ENCODE measurements at regions not wholly inside any gene's neighbourhood (a gene's known extent, or its start where the extent isn't known, plus 50 kb on each side); places are given as distances from the start of the nearest gene placed in this dataset.
"Not testable (repeated sequence)": the region's sequence is repeated elsewhere in the genome, so short reads cannot be mapped to it uniquely, and the experiment has no call there.

GRCh38 chr20:47985092-47985850, 200.0 kb upstream of the SULF2 start:
- Histone ChIP-seq H3K4me3 (ENCODE audit: extremely low read depth, insufficient read depth, low read length, poor library complexity, severe bottlenecking) (no peak overlapping the region), H3K4me1 (ENCODE audit: control insufficient read depth, insufficient read depth, low read length, poor library complexity, severe bottlenecking) (peaks cover 18% of the 10 kb centered on the region), H3K9me3 (ENCODE audit: control insufficient read depth, low read length) (no peaks in the 10 kb centered on the region), H3K36me3 (ENCODE audit: control insufficient read depth, insufficient read depth, low read length) (no peaks in the 10 kb centered on the region), H3K27ac (ENCODE audit: low read depth, low read length, severe bottlenecking) (peak overlapping the region; percentile 57)
- 77 to 87% methylated on average over 4 of the region's 7 CpGs for WGBS, 2 experiments (ENCODE audit: insufficient coverage in 2 of 2)

GRCh38 chr20:47984437-47984836, 199.2 kb upstream of the SULF2 start:
- Histone ChIP-seq H3K27ac (ENCODE audit: low read depth, low read length, severe bottlenecking) (no peak overlapping the region), H3K9me3 (ENCODE audit: control insufficient read depth, low read length) (no peaks in the 10 kb centered on the region), H3K4me1 (ENCODE audit: control insufficient read depth, insufficient read depth, low read length, poor library complexity, severe bottlenecking) (peaks cover 18% of the 10 kb centered on the region), H3K4me3 (ENCODE audit: extremely low read depth, insufficient read depth, low read length, poor library complexity, severe bottlenecking) (no peak overlapping the region), H3K36me3 (ENCODE audit: control insufficient read depth, insufficient read depth, low read length) (no peaks in the 10 kb centered on the region)
- 94 to 99% methylated on average over 5 to 6 of the region's 6 CpGs for WGBS, 2 experiments (ENCODE audit: insufficient coverage in 2 of 2)

GRCh38 chr20:47983642-47984041, 198.4 kb upstream of the SULF2 start:
- 62 to 87% methylated on average over 3 of the region's 8 CpGs for WGBS, 2 experiments (ENCODE audit: insufficient coverage in 2 of 2)
- not testable (repeated sequence) for H3K9me3 ChIP-seq (ENCODE audit: control insufficient read depth, low read length); H3K27ac ChIP-seq (ENCODE audit: low read depth, low read length, severe bottlenecking); H3K36me3 ChIP-seq (ENCODE audit: control insufficient read depth, insufficient read depth, low read length); H3K4me3 ChIP-seq (ENCODE audit: extremely low read depth, insufficient read depth, low read length, poor library complexity, severe bottlenecking)
- peaks cover 18% of the 10 kb centered on the region for H3K4me1 ChIP-seq (ENCODE audit: control insufficient read depth, insufficient read depth, low read length, poor library complexity, severe bottlenecking)

DNA sequence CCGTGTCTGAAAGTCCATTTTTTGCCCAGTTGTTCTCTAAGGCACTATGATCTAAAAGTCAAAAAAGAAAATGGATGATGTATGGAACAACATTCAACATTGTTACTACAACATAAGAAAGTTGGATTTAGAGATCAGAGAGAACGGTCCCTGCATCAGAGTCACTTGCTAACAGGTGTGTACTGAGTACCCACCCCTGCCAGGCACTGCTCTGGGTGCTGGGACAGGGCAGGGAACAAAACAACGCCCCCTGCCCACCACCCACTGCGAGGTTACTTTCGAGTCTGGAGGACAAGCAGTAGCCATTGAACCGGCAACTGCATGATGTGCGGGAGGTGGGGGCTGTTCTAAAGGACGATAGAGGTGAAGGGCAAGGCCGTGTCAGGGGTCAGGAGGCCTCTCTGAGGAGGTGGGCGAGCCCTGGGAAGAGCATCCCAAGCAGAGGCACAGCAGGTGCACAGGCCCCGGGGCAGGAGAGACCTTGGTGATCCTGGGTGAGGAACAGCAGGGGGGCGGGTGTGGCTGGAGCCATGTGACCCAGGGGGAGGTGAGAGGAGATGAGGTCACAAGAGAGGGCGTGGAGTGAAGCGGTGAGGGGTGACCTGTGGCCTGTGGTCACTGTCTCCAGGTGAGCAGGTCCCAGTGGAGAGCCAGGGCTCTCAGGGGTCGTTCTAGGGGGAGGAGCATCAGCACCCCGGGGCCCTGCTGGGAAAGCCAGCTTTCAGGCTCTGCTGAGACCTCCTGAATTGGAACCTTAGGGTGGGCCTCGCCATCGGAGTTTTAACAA, 197.5 kb upstream of the SULF2 start:
- H3K4me3 ChIP-seq (ENCODE audit: extremely low read depth, insufficient read depth, low read length, poor library complexity, severe bottlenecking), result no peak overlapping the region
- no peaks in the 10 kb centered on the region for H3K36me3 ChIP-seq (ENCODE audit: control insufficient read depth, insufficient read depth, low read length)
- WGBS, 2 experiments (ENCODE audit: insufficient coverage in 2 of 2), result 91 to 98% methylated on average over 16 to 17 of the region's 18 CpGs
- H3K4me1 ChIP-seq (ENCODE audit: control insufficient read depth, insufficient read depth, low read length, poor library complexity, severe bottlenecking), result peaks cover 18% of the 10 kb centered on the region
- no peak overlapping the region for H3K27ac ChIP-seq (ENCODE audit: low read depth, low read length, severe bottlenecking)
- H3K9me3 ChIP-seq (ENCODE audit: control insufficient read depth, low read length), result no peaks in the 10 kb centered on the region

- no peaks in the 10 kb centered on the region for H3K36me3 ChIP-seq (ENCODE audit: control insufficient read depth, insufficient read depth, low read length)
- no peak overlapping the region for H3K27ac ChIP-seq (ENCODE audit: low read depth, low read length, severe bottlenecking)
- H3K4me1 ChIP-seq (ENCODE audit: control insufficient read depth, insufficient read depth, low read length, poor library complexity, severe bottlenecking), result peaks cover 18% of the 10 kb centered on the region
- WGBS, 2 experiments (ENCODE audit: insufficient coverage in 2 of 2), result 60 to 86% methylated on average over 1 to 4 of the region's 6 CpGs
- H3K4me3 ChIP-seq (ENCODE audit: extremely low read depth, insufficient read depth, low read length, poor library complexity, severe bottlenecking), result no peak overlapping the region
- H3K9me3 ChIP-seq (ENCODE audit: control insufficient read depth, low read length), result no peaks in the 10 kb centered on the region
These were observed 195.9 kb upstream of the SULF2 start for GRCh38 chr20:47981222-47981621.

GRCh38 chr20:47980336-47981177, 195.3 kb upstream of the SULF2 start:
- H3K4me3 ChIP-seq (ENCODE audit: extremely low read depth, insufficient read depth, low read length, poor library complexity, severe bottlenecking), result no peak overlapping the region
- 98 to 100% methylated on average over 4 to 9 of the region's 10 CpGs for WGBS, 2 experiments (ENCODE audit: insufficient coverage in 2 of 2)
- no peak overlapping the region for H3K27ac ChIP-seq (ENCODE audit: low read depth, low read length, severe bottlenecking)
- peaks cover 18% of the 10 kb centered on the region for H3K4me1 ChIP-seq (ENCODE audit: control insufficient read depth, insufficient read depth, low read length, poor library complexity, severe bottlenecking)
- H3K9me3 ChIP-seq (ENCODE audit: control insufficient read depth, low read length), result no peaks in the 10 kb centered on the region
- H3K36me3 ChIP-seq (ENCODE audit: control insufficient read depth, insufficient read depth, low read length), result no peaks in the 10 kb centered on the region

DNA sequence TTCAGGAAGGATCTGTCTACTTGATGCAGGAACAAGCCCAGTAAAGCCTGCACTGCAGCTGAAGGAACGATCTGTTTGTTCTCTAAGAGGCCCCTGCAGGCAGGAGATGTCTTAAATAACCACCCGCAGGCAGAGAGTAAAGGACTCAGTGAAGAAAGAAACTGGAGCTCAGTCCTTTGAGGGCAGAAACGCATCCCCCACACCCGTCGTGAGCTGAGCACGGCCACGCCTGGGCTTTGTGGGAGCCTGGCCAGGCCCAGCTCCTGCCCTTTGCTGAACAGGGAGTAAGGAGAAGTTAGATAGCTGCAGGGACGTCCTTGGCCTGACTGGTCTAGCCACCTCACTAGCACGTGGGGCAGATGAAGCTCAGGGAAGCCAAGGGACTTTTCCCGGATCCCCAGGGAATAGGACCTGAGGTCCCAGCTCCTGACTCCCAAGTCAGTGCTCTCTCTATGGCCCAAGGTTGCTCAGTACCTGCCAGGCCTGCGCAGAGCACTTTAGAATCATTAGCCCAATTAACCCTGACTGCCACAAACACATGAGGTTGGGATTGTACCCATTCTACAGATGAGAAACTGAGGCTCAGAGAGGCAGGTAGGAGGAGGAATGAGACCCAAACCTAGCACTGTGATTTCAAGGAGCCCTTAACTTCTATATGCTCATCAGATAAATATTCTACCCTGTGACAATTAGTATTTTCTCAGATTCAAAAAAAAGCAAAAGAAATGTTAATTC, 194.2 kb upstream of the SULF2 start:
- H3K27ac ChIP-seq (ENCODE audit: low read depth, low read length, severe bottlenecking); H3K4me3 ChIP-seq (ENCODE audit: extremely low read depth, insufficient read depth, low read length, poor library complexity, severe bottlenecking); H3K9me3 ChIP-seq (ENCODE audit: control insufficient read depth, low read length); H3K36me3 ChIP-seq (ENCODE audit: control insufficient read depth, insufficient read depth, low read length): not testable (repeated sequence)
- peaks cover 11% of the 10 kb centered on the region for H3K4me1 ChIP-seq (ENCODE audit: control insufficient read depth, insufficient read depth, low read length, poor library complexity, severe bottlenecking)
- 50 to 53% methylated on average over 10 to 11 of the region's 11 CpGs for WGBS, 2 experiments (ENCODE audit: insufficient coverage in 2 of 2)

DNA sequence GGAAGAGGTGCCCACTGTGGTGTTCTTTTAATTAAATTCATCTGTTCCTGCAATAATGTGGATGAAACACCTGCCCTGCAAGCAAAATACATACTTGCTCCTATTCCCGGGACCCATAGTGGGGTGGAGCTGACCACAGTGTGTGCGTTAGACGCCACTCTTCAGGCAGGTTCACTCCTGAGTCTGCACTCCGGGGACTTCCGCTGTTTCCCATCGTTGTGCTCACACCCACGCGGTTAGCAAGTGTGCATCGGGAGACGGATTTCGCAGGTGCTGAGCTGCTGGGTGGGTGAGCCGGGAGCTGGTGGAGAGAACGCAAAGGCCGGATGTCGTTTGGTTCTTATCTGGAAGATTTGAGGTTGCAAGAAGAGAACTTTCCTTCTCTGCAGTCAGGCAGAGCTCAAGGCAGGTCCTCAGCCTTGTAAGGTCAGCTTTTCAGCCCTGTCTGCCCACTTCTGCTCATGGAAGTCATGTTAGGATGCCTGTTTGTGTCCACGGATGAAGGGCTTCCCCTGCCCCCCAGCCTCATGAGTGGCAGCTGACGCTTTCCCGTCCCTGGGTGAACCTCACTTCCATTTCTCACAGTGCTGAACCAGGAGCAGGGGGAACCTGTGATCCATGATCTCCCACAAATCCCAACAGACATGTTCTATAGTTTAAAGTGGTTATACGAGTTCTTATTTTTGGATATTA, 193.3 kb upstream of the SULF2 start:
- not testable (repeated sequence) for H3K36me3 ChIP-seq (ENCODE audit: control insufficient read depth, insufficient read depth, low read length); H3K27ac ChIP-seq (ENCODE audit: low read depth, low read length, severe bottlenecking); H3K9me3 ChIP-seq (ENCODE audit: control insufficient read depth, low read length); H3K4me3 ChIP-seq (ENCODE audit: extremely low read depth, insufficient read depth, low read length, poor library complexity, severe bottlenecking)
- peaks cover 12% of the 10 kb centered on the region for H3K4me1 ChIP-seq (ENCODE audit: control insufficient read depth, insufficient read depth, low read length, poor library complexity, severe bottlenecking)
- WGBS, 2 experiments (ENCODE audit: insufficient coverage in 2 of 2), result 93% methylated on average over 3 to 4 of the region's 19 CpGs

- H3K4me1 ChIP-seq (ENCODE audit: control insufficient read depth, insufficient read depth, low read length, poor library complexity, severe bottlenecking), result peaks cover 18% of the 10 kb centered on the region
- H3K27ac ChIP-seq (ENCODE audit: low read depth, low read length, severe bottlenecking); H3K9me3 ChIP-seq (ENCODE audit: control insufficient read depth, low read length); H3K4me3 ChIP-seq (ENCODE audit: extremely low read depth, insufficient read depth, low read length, poor library complexity, severe bottlenecking); H3K36me3 ChIP-seq (ENCODE audit: control insufficient read depth, insufficient read depth, low read length): not testable (repeated sequence)
- 97 to 100% methylated on average over 1 to 7 of the region's 8 CpGs for WGBS, 2 experiments (ENCODE audit: insufficient coverage in 2 of 2)
These were observed 192.5 kb upstream of the SULF2 start for GRCh38 chr20:47977789-47978252.
